ENCODE measurements at regions not wholly inside any gene's neighbourhood (a gene's known extent, or its start where the extent isn't known, plus 50 kb on each side); places are given as distances from the start of the nearest gene placed in this dataset.

GRCh38 chr13:60974296-60974695 is 441.4 kb downstream of the PCDH20 start:
- TF ChIP-seq CTCF (IDR thresholded peaks at IDR 0.05; ENCODE audit: low read depth, low read length) = no peak
- no peak overlapping the region for H3K4me3 ChIP-seq (ENCODE audit: low read depth, low read length)

- H3K4me3 ChIP-seq (ENCODE audit: low read depth, low read length) = no peak overlapping the region
- no peak for TF ChIP-seq CTCF (IDR thresholded peaks at IDR 0.05; ENCODE audit: low read depth, low read length)
These were observed 442.1 kb downstream of the PCDH20 start for GRCh38 chr13:60973529-60973928.

- no peak overlapping the region for H3K4me3 ChIP-seq (ENCODE audit: low read depth, low read length)
- no peak for TF ChIP-seq CTCF (IDR thresholded peaks at IDR 0.05; ENCODE audit: low read depth, low read length)
These were observed 444.9 kb downstream of the PCDH20 start for GRCh38 chr13:60970736-60971135.

DNA sequence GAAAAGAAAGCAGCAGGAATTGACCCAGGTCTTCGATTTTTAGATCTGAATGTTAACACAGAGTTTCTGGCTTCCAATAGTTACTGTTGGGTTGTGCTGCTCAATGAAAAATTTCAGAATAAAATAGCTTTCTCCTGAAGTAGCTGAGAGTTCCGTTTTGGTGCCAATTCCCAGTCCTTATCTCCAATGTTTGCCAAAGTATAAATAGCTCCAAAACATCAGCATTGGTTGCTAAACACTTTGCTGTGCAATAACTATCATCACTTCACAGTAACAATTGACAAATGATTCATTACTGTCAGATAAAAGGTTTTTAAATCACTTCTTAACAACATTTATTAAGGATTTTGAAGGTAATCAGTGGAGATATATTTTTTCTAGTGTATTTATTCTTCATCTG is 446.0 kb downstream of the PCDH20 start:
- H3K4me3 ChIP-seq (ENCODE audit: low read depth, low read length) = no peak overlapping the region
- no peak for TF ChIP-seq CTCF (IDR thresholded peaks at IDR 0.05; ENCODE audit: low read depth, low read length)

- H3K4me3 ChIP-seq (ENCODE audit: low read depth, low read length) = no peak overlapping the region
- no peak for TF ChIP-seq CTCF (IDR thresholded peaks at IDR 0.05; ENCODE audit: low read depth, low read length)
These were observed 456.2 kb downstream of the PCDH20 start for GRCh38 chr13:60959427-60959826.

DNA sequence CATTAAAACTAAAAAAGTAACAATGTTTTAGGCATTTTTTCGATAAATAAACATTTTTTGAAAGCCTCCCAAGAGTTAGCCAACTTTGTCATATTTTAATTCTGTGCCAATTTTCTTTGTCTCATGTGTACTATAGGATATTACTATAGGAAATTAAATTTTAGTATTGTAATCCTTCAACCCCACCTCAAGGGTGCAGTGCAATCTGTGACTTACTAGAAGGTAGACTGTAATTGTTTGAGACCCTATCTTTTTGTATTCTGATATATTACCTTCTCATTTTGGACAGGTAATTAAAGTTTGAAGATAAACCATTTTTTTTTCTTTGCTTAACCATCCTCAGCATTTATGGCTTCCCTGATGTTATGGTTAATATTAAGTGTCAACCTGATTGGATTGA is 457.8 kb downstream of the PCDH20 start:
- no peak overlapping the region for H3K4me3 ChIP-seq (ENCODE audit: low read depth, low read length)
- TF ChIP-seq CTCF (IDR thresholded peaks at IDR 0.05; ENCODE audit: low read depth, low read length) = no peak

DNA sequence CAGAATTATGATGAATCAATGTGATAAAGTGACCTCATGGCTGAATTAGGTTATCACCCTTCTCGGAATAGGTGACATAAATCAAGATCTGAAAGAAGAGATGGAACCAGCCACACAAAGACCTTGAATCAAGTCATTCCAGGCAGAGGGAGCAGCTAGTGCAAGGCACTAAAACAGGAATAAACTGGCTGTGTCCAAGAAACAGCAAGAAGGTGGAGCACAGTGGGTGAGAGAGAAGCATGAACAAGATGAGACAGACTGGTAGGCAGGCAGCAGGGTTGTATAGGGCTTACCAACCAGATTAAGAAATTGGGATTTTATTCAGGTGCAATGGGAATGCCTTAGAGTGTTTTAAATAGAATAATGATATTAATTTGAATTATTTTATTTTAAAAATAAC is 470.3 kb downstream of the PCDH20 start:
- no peak overlapping the region for H3K4me3 ChIP-seq (ENCODE audit: low read depth, low read length)
- no peak for TF ChIP-seq CTCF (IDR thresholded peaks at IDR 0.05; ENCODE audit: low read depth, low read length)
